OCI-LY1 (cell line): ENCODE measurements at regions not wholly inside any gene's neighbourhood (a gene's known extent, or its start where the extent isn't known, plus 50 kb on each side); places are given as distances from the start of the nearest gene placed in this dataset.

Source experiments
- H2AFZ ChIP-seq: fragments of 200-600 bp; sonication (generic), shearing (Covaris generic); 2 replicates; pipeline ENCODE4 v1.6.0; 2014; ENCODE audit warnings: antibody characterized with exemption, mild to moderate bottlenecking, low read length
- H3F3A ChIP-seq: fragments of 200-600 bp; sonication (generic), shearing (Covaris generic); 2 replicates; pipeline ENCODE4 v1.6.0; 2014; ENCODE audit warnings: mild to moderate bottlenecking, antibody characterized with exemption, low read length, moderate library complexity; ENCODE audit not compliant: insufficient read depth
- H3K27ac ChIP-seq: fragments of 200-600 bp; sonication (generic); 2 replicates; pipeline ENCODE4 v1.5.1; 2014; ENCODE audit warnings: low read length, mixed run types, mild to moderate bottlenecking, low read depth; ENCODE audit not compliant: poor library complexity, severe bottlenecking
- H3K27me3 ChIP-seq: fragments of 200-600 bp; sonication (generic); 2 replicates; pipeline ENCODE4 v1.6.0; 2014; ENCODE audit warnings: antibody characterized with exemption, mild to moderate bottlenecking, low read length, moderate library complexity; ENCODE audit not compliant: insufficient read depth
- H3K36me3 ChIP-seq: fragments of 200-600 bp; sonication (generic); 2 replicates; pipeline ENCODE4 v1.6.1; 2014; ENCODE audit warnings: mild to moderate bottlenecking, antibody characterized with exemption, low read length, moderate library complexity, mixed read lengths; ENCODE audit not compliant: insufficient read depth
- H3K4me1 ChIP-seq: fragments of 200-600 bp; sonication (generic); 2 replicates; pipeline ENCODE4 v1.5.1; 2014; ENCODE audit warnings: mild to moderate bottlenecking, low read length, moderate library complexity; ENCODE audit not compliant: insufficient read depth, severe bottlenecking
- H3K4me2 ChIP-seq: fragments of 200-600 bp; sonication (generic), shearing (Covaris generic); 2 replicates; pipeline ENCODE4 v1.6.1; 2014; ENCODE audit warnings: low read length
- H3K4me3 ChIP-seq: fragments of 200-600 bp; sonication (generic); 2 replicates; pipeline ENCODE4 v1.5.1; 2014; ENCODE audit warnings: low read length, low read depth, mild to moderate bottlenecking, mixed read lengths; ENCODE audit not compliant: poor library complexity, severe bottlenecking
- H3K79me2 ChIP-seq: fragments of 200-600 bp; shearing (Covaris generic); 2 replicates; pipeline ENCODE4 v1.6.1; 2016; ENCODE audit warnings: mixed run types, low read length, mixed read lengths; ENCODE audit not compliant: insufficient read depth
- H3K9ac ChIP-seq: fragments of 200-600 bp; sonication (generic), shearing (Covaris generic); 2 replicates; pipeline ENCODE4 v1.6.1; 2014; ENCODE audit warnings: mild to moderate bottlenecking, low read length, mixed read lengths
- H3K9me2 ChIP-seq: fragments of 200-600 bp; sonication (generic), shearing (Covaris generic); 2 replicates; pipeline ENCODE4 v1.6.1; 2014; ENCODE audit warnings: low read depth, mild to moderate bottlenecking, low read length, mixed read lengths
- H3K9me3 ChIP-seq: fragments of 200-600 bp; shearing (Covaris generic); 2 replicates; pipeline ENCODE4 v1.6.1; 2014; ENCODE audit warnings: low read length, mixed read lengths
- H4K20me1 ChIP-seq: fragments of 200-600 bp; sonication (generic), shearing (Covaris generic); 2 replicates; pipeline ENCODE4 v1.6.0; 2016; ENCODE audit warnings: mild to moderate bottlenecking, low read length; ENCODE audit not compliant: insufficient read depth
- CTCF ChIP-seq: fragments of 200-600 bp; sonication (generic), shearing (Covaris generic); IDR thresholded peaks from 2 replicates; pipeline ENCODE4 v1.5.1; 2017; ENCODE audit warnings: mild to moderate bottlenecking, antibody characterized with exemption, low read length, moderate library complexity, mixed read lengths
- EZH2 ChIP-seq: fragments of 200-600 bp; sonication (generic), shearing (Covaris generic); IDR thresholded peaks from 2 replicates; pipeline ENCODE4 v1.8.0; 2017; ENCODE audit warnings: borderline replicate concordance, mixed run types, mild to moderate bottlenecking, antibody characterized with exemption, low read length, moderate library complexity, mixed read lengths

DNA sequence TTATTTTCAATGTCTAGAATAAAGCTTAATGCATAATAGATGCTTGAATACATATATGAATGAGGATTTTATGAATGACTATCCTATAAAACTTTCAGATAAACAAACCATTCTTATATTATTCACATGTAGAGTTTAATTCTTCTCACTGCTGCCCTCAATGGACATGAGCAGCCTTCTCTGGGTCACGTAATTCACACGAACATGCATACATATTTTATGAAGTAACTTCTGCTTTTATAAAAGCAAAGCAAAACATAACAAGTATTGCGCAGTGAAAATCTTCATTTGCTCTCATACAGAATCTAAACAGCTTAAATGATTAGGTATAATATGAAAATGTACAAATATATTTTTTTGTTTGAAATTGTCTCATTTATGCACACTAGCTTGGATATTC is 116.7 kb downstream of the TMA16 start:
- no peaks in the 10 kb centered on the region for H3K27me3 ChIP-seq
- H3K4me3 ChIP-seq, result peak overlapping the region; percentile 37
- H3F3A ChIP-seq, result no peaks in the 10 kb centered on the region
- peak overlapping the region; percentile 58 for H3K4me2 ChIP-seq
- no peaks in the 10 kb centered on the region for H3K9me2 ChIP-seq
- no peak for TF ChIP-seq EZH2
- peak; percentile 25; the same call in 1 of the 2 replicates for TF ChIP-seq CTCF
- H3K9me3 ChIP-seq, result no peaks in the 10 kb centered on the region
- peaks cover 75% of the 10 kb centered on the region for H3K4me1 ChIP-seq
- no peak overlapping the region for H2AFZ ChIP-seq
- no peaks in the 10 kb centered on the region for H3K79me2 ChIP-seq
- peak overlapping the region; percentile 47; the same call in 1 of the 2 replicates for H3K9ac ChIP-seq
- H4K20me1 ChIP-seq, result no peaks in the 10 kb centered on the region
- H3K27ac ChIP-seq, result peak overlapping the region; percentile 89
- no peaks in the 10 kb centered on the region for H3K36me3 ChIP-seq

DNA sequence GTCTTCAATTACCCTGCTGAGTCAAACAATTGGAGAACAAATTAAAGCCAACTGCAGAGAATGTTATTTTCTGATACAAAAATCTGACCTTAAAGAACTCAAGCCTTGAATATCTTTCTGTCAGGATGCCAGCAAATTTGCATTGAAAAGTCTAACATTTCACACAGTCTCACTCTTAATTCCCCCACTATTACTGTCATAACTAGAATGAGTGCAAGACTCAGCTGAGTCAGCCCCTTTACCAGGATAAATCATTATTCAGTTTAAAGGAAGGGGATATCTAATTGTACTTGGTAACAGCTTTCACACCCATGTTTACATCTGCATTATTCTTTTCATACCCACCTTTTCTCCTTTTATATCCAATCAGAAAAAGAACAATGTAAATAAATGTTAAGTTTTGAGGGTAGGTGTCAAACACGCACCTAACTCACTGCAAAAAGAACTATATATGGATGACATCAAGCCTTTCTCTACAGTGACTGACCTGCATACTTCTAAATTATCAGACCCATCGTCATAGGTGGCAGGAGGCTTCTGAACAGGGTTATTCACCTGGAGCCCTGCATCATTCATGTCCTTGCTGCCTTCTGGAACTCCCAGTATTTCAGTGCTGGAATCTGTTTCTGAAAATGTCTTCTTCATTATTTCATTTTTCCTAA is 117.4 kb downstream of the TMA16 start:
- Histone ChIP-seq H3K9me2 (no peaks in the 10 kb centered on the region), H3K27ac (peak overlapping the region; percentile 89), H3K4me2 (peak overlapping the region; percentile 58), H3K4me1 (peaks cover 68% of the 10 kb centered on the region), H3K36me3 (no peaks in the 10 kb centered on the region), H3K9ac (peak overlapping the region; percentile 47), H2AFZ (peak overlapping the region; percentile 18; the same call in 1 of the 2 replicates), H3K27me3 (no peaks in the 10 kb centered on the region), H3K79me2 (no peaks in the 10 kb centered on the region), H3K9me3 (no peaks in the 10 kb centered on the region), H4K20me1 (no peaks in the 10 kb centered on the region), H3K4me3 (peak overlapping the region; percentile 37), H3F3A (no peaks in the 10 kb centered on the region)
- TF ChIP-seq EZH2 (no peak), CTCF (no peak)

DNA sequence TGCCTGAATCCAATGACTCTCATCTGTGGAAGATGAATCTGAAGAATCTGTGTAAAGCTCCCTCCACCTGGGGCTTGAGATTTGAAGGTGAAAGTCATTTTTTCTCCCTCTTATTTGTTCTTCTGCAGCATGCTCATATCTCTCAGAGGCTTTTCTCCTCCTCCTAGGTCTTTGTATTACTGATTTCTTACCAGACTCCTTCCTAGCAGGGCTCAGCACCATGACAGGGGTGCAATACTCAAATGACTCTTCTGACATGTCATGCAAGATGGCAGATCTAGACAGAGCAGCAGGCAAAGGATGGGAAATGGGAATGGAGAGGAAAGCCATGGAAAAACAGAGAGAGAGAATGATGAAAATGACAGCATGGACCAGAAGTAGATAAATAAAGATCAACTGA is 118.3 kb downstream of the TMA16 start:
- Histone ChIP-seq H3K27ac (peak overlapping the region; percentile 89), H3K79me2 (no peaks in the 10 kb centered on the region), H3K9ac (peak overlapping the region; percentile 47; the same call in 1 of the 2 replicates), H3F3A (no peaks in the 10 kb centered on the region), H3K9me2 (no peaks in the 10 kb centered on the region), H3K27me3 (no peaks in the 10 kb centered on the region), H3K4me1 (peaks cover 60% of the 10 kb centered on the region), H3K9me3 (no peaks in the 10 kb centered on the region), H3K4me2 (peak overlapping the region; percentile 58; the same call in 1 of the 2 replicates), H4K20me1 (no peaks in the 10 kb centered on the region), H3K4me3 (peak overlapping the region; percentile 37), H3K36me3 (no peaks in the 10 kb centered on the region), H2AFZ (peak overlapping the region; percentile 1)
- no peak for TF ChIP-seq CTCF
- TF ChIP-seq EZH2, result no peak
